ENCODE measurements at regions not wholly inside any gene's neighbourhood (a gene's known extent, or its start where the extent isn't known, plus 50 kb on each side); places are given as distances from the start of the nearest gene placed in this dataset.
A peak's percentile ranks its signal among the peaks of the same experiment; 100 is the strongest.
"Not testable (repeated sequence)": the region's sequence is repeated elsewhere in the genome, so short reads cannot be mapped to it uniquely, and the experiment has no call there.

DNA sequence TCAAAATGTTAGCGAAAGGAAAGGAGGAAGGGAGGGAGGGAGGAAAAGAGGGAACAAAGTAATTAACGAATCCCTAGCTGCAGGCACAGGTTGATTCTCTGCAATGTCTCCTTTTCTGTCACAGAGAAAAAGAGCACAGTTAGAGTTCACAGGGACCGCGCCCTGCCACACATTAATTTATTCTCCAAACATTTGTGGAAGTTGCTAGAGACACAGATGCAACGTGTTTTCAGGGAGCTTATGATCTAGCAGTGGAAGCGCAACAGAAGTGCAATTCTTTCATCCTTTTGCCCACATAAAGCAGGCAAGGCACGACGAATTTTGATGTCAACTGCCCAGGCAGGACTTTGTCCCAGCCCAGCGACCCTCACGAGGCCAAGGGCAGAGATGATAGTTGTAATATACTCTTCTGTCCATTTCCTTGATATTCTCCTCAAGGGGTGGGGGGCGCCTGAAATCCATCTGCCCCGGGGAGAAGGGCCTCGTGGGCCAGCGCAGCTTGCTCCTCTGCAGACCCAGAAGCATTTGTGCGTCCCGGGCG, 101.7 kb upstream of the ZNF438 start:
- peak overlapping the region in 1 of 2 donors; percentile 52 for H3K4me3 ChIP-seq
- TF ChIP-seq, protein P1, sequence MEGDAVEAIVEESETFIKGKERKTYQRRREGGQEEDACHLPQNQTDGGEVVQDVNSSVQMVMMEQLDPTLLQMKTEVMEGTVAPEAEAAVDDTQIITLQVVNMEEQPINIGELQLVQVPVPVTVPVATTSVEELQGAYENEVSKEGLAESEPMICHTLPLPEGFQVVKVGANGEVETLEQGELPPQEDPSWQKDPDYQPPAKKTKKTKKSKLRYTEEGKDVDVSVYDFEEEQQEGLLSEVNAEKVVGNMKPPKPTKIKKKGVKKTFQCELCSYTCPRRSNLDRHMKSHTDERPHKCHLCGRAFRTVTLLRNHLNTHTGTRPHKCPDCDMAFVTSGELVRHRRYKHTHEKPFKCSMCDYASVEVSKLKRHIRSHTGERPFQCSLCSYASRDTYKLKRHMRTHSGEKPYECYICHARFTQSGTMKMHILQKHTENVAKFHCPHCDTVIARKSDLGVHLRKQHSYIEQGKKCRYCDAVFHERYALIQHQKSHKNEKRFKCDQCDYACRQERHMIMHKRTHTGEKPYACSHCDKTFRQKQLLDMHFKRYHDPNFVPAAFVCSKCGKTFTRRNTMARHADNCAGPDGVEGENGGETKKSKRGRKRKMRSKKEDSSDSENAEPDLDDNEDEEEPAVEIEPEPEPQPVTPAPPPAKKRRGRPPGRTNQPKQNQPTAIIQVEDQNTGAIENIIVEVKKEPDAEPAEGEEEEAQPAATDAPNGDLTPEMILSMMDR (IDR thresholded peaks at IDR 0.05), result no peak
- peak overlapping the region; percentile 69 to 83 for H3K27ac ChIP-seq
- no peaks in the 10 kb centered on the region for H3K9me3 ChIP-seq
- intact Hi-C loops (cut with DNase I), result loop anchor here in 1 of 2 donors (10.0 kb wide), 1 partner anchor 561 kb away; no protein-coding TSS in a partner anchor
- H3K27me3 ChIP-seq, result no peaks in the 10 kb centered on the region
- H3K36me3 ChIP-seq, result no peaks in the 10 kb centered on the region
- DNase-seq (no peak), ATAC-seq (no peak)
- peaks cover 7 to 22% of the 10 kb centered on the region in 2 donors for H3K4me1 ChIP-seq

DNA sequence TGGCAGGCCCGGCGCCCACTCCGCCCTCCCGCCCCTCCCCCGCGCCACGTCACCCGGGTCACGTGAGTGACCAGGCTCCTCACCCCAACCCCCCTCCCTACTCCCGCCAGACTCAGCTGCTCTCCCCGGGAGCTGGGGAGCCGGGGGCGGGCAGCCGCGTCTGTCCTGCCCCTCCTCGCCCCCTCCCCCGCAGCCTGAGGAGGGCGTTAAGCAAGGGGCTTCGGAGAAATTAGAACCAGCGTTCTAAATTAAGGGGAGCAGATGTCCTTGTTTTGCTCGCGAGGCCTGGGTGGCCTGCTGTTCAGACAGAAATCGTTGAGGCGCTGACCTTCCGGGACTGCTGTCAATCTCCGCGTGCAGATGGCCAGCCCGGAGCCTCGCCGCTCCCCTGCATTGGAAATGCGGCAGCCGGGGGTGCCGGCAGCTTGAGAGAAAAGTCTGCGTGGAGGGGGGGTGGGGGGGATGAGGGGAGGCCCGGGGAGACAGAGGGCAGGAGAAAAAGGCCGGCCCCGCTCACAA, 102.2 kb upstream of the ZNF438 start:
- intact Hi-C loops (cut with DNase I), result loop anchor here in 1 of 2 donors (10.0 kb wide), 1 partner anchor 561 kb away; no protein-coding TSS in a partner anchor
- Histone ChIP-seq H3K27me3 (no peaks in the 10 kb centered on the region), H3K27ac (peak overlapping the region; percentile 69 to 83), H3K36me3 (no peaks in the 10 kb centered on the region), H3K4me3 (peak overlapping the region; percentile 30 to 52), H3K9me3 (no peaks in the 10 kb centered on the region), H3K4me1 (peaks cover 7 to 22% of the 10 kb centered on the region in 2 donors)
- DNase-seq (peak; percentile 82 to 96 (median 88)), ATAC-seq (peak; percentile 93)
- TF ChIP-seq, protein P1 (IDR thresholded peaks at IDR 0.05), result no peak

DNA sequence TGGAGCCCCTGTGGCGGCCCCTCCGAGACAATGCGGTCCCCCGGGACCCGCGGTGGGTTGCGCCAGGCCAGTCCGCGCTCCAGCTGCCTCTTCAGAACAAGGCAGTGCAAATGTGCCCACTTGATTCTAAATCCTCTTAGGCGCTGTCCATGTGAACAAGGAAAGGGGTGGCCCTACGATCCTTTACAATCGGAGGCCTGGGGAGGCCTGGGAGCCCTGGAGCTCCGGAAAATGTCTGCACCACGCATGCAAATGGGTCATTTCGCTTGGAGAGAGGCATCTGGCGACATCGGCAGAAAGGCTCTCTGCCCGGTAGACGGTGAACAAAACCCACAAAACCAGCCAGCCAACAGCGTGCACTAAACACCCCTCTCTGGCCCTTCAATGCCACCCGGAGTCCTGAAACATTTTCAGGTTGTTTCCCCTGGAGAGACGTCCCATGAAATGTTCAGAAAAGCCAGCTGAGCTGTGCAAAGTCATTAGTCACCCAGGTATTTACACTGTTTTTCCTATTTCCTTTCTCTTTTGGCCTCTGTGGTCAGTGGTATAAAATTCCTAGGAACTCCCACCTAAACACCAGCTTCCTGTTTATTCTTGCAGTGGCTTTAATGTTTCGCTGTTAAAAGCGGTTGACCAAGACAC, 102.8 kb upstream of the ZNF438 start:
- DNase-seq (peak in 1 of 4 donors; percentile 38), ATAC-seq (peak; percentile 75)
- Histone ChIP-seq H3K4me1 (peaks cover 7 to 22% of the 10 kb centered on the region in 2 donors), H3K4me3 (peak overlapping the region; percentile 30 to 52), H3K36me3 (no peaks in the 10 kb centered on the region), H3K27ac (peak overlapping the region; percentile 69 to 83), H3K27me3 (no peaks in the 10 kb centered on the region), H3K9me3 (no peaks in the 10 kb centered on the region)
- TF ChIP-seq, protein P1 (IDR thresholded peaks at IDR 0.05), result no peak
- intact Hi-C loops (cut with DNase I), result loop anchor here in 1 of 2 donors (10.0 kb wide), 1 partner anchor 560 kb away; no protein-coding TSS in a partner anchor

DNA sequence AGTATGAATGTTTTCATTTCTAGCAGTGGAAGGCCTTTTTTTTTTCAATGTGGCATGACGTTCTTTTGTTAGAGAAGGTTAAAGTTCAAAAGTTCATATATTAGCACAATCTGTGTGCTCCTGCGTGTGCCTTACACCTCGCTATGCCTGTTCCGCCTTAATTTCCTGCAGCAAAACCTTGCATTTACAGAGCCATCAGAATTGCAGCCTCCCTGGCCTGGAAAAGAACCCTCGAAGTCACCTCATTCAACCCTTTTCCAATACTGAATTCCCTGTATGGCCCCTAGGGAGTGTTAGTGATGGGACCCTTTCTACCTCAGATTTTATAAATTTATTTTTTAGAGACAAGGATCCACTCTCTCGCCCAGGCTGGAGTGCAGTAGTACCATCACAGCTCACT, 103.5 kb upstream of the ZNF438 start:
- no peak for ATAC-seq
- Histone ChIP-seq H3K9me3 (no peaks in the 10 kb centered on the region), H3K4me3 (no peak overlapping the region), H3K36me3 (no peaks in the 10 kb centered on the region), H3K4me1 (peaks cover 7 to 22% of the 10 kb centered on the region in 2 donors), H3K27me3 (no peaks in the 10 kb centered on the region), H3K27ac (peak overlapping the region in 1 of 2 donors; percentile 83)
- intact Hi-C loops (cut with DNase I), result loop anchor here in 1 of 2 donors (10.0 kb wide), 1 partner anchor 560 kb away; no protein-coding TSS in a partner anchor
- TF ChIP-seq, protein P1 (IDR thresholded peaks at IDR 0.05), result no peak
- no peak for DNase-seq

DNA sequence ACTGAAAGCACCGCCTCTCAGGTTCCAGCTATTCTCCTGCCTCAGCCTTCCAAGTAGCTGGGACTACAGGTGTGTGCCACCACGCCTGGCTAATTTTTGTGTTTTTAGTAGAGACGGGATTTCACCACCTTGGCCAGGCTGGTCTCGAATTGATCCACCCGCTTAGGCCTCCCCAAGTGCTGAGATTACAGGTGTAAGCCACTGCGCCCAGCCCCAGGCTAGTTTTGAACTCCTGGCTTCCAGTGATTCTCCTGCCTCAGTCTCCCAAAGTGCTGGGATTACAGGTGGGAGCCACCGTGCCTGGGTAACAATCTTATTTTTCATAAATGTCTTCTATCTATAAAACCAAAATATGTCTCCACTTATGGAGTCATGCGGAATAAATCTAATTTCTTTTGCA, 104.1 kb upstream of the ZNF438 start:
- H3K9me3 ChIP-seq, ATAC-seq, DNase-seq, H3K27me3 ChIP-seq, H3K36me3 ChIP-seq, H3K4me3 ChIP-seq: not testable (repeated sequence)
- Histone ChIP-seq H3K27ac (peak overlapping the region in 1 of 2 donors; percentile 83), H3K4me1 (peaks cover 7 to 22% of the 10 kb centered on the region in 2 donors)
- intact Hi-C loops (cut with DNase I), result loop anchor here in 1 of 2 donors (10.0 kb wide), 1 partner anchor 559 kb away; no protein-coding TSS in a partner anchor

Measured in left lung (tissue), 4 donors.